HK-2 (cell line): ENCODE measurements at regions not wholly inside any gene's neighbourhood (a gene's known extent, or its start where the extent isn't known, plus 50 kb on each side); places are given as distances from the start of the nearest gene placed in this dataset.
"Not testable (repeated sequence)": the region's sequence is repeated elsewhere in the genome, so short reads cannot be mapped to it uniquely, and the experiment has no call there.

Experiments
- DNase-seq: peaks from one replicate; pipeline ENCODE4 v3.0.0-alpha.2; 2018; ENCODE audit not compliant: unreplicated experiment

DNA sequence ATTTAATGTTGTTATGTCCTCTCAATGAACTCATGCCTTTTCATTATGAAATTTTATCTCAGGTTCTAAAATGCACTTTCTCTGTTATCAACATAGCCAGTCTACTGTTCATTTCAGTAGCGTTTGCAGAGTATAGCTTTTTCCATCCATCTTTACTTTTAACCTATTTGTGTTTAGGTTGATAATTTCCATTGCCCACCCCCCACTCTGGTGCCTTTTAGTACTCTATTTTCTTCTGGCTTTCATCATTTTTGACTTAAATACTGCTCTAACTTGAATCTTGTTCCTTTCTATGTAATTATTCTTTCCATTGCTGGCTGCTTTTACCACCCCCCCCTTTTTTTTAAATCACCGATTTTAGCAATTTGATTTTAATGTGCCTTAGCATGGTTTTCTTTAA is 585.0 kb upstream of the LRATD1 start:
- DNase-seq = no peak

DNA sequence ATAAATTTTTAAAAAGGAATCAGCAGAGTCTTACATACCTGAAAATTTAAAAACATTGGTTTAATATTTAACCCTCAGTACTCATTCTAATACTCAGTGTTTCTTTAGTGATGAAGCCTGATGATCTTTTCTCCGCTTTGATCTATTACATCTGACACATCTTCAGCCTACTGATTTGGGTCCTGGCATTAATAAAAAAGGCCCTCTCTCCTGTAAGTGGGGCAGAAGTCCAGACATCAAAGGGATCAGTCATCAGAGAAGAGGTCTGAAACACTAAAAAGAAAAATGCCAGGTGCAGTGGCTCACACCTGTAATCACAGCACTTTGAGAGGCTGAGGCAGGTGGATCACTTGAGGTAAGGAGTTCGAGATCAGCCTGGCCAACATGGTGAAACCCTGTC is 581.1 kb upstream of the LRATD1 start:
- DNase-seq = no peak

DNA sequence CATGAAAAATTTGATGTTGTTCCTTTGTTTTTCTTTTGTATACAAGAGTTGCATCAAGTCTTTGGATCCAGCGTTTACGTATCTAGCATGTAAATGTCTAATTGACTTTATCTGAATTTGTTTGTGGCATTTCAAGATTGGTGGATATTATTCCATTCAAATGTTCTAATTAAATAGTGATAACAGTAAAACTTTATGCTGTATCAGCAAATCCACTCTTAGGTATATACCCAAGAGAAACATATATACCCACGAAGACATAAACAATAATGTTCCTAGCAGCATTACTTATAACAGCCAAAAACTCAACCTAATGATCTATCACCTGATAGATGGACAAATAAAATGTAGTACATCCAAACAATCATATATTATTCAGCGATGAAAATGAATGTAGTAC is 579.4 kb upstream of the LRATD1 start:
- DNase-seq = no peak

DNA sequence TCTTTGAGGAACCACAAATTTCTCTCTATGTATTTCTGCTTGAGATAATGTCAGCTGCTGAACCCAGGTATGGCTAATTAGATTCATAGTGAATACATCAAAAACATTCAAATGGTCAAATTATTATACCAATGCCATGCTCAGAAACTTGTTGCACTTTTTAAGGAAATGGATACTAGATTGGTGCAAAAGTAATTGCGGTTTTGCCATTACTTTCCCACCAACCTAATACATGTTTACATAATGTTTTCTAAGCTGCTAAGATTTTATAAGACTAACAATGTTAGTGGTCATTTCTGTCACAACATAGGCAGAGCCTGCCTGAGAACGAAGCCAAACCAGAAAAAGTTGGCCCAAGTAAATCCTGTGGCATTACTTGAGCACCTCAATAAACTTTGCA is 568.2 kb upstream of the LRATD1 start:
- DNase-seq = no peak

DNA sequence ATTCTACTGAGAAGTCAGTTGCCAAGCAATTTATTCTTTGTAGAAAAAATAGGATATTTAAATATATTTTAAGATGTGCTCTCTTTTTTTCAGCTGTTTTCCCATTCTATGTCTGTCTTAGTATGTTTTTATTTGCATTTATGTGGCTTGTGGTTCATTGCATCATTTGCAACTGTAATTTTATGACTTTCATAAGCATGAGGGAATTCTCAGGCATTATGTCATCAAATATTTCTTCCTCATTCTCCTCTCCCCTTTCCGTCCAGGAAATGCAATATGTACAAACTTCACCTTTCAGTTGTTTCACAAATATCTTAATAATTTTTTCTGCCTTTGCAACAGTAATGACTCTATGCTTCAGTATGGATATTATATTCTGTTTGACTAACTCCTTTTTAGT is 560.2 kb upstream of the LRATD1 start:
- DNase-seq = no peak

DNA sequence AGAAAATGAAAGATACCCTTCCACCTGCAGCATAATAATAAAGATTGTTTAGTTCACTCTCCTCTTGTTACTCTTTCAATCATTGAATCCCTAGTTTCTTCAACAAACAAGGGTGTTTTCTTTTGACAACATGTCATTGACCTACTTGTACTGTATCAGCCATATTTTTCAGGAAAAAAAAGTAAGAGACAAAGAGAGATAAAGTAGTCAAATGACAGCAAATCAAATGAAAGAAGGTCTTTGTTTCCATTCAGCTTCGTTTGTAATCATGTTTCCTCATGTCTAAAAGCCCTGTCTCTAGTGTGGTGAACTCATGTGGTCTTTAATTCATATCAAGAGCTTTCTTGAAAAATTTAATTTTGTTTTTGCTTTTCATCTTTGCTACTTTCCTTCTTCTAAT is 557.8 kb upstream of the LRATD1 start:
- DNase-seq = no peak

DNA sequence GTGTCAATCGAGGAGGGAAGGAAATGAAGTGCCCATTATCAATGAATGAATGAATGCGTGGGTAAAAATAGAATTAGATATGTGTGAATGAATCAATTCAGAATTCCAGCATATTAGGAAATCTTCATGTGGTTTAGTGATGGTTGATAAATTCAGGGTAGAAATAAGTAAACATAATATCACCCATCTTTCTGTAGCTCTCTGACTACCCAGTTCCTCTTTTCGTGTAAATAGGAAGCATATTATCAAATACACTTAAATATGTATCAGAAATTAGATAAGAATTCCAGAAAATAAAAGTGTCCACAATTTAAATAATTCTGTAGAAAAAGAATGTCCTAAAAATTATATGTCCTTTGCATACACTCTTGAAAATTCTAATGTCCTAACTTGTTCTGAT is 552.9 kb upstream of the LRATD1 start:
- DNase-seq = no peak

DNA sequence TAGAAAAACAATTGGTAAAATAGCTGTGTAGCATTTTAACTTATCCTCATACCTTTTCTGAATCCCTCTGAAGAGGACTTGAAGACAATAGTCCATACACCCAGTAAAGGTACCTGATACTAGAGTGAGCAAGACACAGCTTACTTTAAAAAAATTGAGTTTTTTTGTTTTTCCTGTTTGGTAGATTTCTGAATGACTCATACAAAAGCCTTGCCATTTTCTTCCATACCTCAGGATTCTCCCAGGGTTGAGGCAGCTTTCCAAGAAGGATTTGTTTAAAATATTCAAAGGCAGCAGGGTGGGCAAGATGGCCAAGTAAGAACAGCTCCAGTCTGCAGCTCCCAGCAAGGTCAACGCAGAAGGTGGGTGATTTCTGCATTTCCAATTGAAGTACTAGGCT is 551.0 kb upstream of the LRATD1 start:
- DNase-seq = no peak

DNA sequence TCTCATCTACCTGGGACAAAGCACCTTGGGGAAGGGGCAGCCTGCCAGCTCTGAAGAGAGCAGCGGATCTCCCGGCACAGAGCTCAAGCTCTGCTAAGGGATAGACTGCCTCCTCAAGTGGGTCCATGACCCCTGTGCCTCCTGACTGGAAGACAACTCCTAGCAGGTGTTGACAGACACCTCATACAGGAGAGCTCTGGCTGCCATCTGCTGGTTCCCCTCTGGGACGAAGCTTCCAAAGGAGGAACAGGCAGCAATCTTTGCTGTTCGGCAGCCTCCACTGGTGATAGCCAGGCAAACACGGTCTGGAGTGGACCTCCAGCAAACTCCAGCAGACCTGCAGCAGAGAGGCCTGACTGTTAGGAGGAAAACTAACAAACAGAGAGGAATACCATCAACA is 549.9 kb upstream of the LRATD1 start:
- DNase-seq = no peak

DNA sequence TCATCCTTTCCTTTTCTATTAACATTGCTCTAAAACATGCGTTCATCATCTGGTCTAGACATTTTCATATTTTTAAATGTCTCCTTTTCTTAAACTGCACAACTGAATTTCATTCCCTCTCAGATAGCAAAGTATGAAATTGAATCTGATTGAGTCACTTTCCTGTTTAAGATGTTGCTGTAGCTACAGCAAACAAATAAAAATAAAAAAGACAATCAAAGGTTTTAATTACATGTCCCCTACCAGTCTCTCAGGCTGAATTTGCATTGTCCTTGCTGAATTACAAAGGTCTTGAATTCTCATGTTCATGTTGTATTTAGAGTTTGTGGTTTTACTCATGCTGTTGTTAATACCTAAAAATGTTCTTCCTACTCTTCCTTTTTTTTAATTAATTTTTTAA is 537.9 kb upstream of the LRATD1 start:
- DNase-seq = no peak

DNA sequence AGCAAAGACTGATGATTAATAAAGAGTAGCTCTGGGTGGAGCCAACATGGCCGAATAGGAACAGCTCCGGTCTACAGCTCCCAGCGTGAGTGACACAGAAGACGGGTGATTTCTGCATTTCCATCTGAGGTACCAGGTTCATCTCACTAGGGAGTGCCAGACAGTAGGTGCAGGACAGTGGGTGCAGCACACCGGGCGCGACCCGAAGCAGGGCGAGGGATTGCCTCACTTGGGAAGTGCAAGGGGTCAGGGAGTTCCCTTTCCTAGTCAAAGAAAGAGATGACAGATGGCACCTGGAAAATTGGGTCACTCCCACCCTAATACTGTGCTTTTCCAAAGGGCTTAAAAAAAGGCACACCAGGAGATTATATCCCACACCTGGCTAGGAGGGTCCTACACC is 533.4 kb upstream of the LRATD1 start:
- DNase-seq = not testable (repeated sequence)

DNA sequence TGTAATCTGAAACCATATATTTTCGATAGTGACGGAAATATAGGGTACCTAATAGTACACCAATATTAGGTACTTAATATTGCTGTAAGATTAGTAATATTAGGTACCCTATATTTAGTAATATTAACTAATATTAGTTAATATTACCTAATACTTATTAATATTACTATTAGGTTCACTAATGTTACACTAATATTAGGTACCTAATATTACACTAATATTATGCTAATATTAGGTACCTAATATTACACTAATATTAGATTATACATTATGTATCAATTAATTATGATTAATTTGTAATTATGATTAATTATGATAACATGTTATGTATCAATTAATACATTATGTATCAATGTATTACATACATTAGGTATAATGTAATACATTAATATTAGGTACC is 518.2 kb upstream of the LRATD1 start:
- DNase-seq = no peak

DNA sequence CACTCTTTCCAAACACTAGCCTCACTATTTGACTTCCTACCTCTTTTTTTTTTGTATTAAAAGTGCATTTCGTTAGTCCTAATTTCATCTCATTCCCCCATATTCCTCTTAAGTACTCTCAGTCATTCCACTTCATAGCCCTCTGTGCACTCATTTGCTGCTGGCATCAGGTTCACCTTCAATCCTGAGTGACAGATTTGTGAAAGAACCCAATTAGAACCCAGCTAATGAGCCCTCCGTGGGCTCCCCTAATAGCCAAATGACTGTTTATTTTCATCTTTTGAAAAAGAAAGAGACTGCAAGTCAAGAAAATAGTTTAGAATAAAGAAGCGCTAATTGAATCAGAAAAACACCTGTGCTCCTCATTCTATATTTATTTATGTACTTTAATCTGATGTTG is 512.1 kb upstream of the LRATD1 start:
- DNase-seq = no peak

DNA sequence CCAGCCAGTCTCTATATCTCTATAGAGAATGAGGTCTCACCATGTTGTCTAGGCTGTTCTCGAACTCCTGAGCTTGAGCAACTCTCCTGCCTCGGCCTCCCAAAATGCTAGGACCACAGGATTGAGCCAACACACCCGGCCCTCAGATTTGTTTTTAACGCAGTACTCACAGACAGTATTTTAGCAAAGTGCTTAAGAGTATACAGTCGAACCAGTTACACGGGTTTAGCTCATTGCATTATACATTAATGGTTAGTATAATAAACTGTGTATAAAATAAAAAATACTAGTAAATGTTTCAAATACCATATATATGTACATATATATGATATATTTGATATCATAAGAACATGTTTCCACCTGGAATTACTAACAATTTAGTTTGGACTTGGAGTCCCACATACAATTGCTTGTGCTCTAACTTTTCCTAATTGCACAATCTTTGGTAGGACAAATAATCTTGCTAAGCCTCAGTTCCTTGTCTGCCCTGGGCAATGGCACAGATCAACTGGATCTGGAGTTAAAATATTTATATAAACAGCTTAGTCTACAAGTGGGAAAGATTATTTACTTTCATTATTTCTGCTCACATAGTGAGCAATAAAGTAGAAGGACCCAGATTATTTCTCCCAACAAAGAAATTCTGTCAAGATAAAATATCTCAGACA is 508.9 kb upstream of the LRATD1 start:
- no peak for DNase-seq

DNA sequence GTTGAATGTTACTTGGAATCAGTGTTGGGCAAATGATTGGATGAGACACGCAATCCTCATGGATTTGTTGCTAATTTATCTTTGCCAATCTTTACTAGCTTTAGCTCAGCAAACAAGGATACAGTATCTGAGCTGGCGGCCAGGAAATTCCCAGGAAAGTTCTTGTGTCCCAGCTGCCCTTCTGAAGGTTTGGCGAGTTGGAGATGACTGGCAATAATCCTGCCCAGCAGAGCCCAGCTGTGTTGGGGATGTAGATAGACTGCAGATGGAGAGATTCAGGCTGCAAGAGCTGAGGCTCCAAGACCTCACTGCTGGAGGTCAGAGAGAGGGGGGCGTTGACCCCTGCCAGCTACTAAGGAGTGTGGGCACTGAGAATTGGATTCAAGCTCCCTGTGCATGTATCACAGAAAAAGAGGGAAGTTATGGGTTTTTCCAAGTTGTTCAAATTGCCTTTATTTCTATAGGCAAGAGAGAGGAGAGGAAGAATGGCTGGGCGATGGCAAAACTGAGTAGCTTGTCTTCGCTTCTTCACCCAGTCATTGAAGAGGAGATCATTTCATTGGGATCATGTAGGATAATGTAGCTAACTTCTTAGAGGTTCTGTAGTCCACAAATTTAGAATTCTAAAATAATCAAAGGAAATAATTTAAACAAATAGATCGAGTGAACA is 506.8 kb upstream of the LRATD1 start:
- no peak for DNase-seq

DNA sequence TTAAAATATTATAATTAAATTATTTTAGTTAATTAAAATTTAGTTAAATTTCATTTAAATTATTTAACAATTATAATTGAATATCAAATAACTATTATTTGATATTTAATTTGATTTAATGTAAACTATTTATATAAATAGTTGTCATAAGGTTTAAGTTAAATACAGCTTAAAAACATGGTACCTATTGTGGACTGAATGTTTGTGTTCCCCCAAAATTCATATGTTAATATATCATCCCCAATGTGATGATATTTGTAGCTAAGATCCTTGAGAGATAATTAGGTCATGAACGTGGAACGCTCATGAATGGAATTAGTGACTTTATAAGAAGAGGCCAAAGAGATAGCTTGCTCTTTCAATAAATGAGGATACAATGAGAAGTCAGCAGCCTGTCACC is 505.7 kb upstream of the LRATD1 start:
- no peak for DNase-seq

DNA sequence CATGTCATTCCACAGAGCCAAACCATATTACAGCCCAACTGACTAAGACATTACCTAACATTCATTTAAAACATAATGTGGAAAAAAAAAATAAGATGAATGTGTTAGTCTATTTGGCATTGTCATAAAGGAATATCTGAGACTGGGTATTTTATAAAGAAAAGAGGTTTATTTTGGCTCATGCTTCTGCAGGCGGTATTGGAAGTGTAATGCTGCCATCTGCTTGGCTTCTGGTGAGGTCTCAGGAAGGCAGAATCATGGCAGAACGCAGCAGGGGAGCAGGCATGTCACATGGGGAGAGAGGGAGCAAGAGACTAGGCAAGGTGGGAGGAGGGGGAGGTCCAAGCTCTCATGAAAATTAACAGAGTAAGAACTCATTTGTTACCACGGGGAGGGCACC is 504.8 kb upstream of the LRATD1 start:
- no peak for DNase-seq

DNA sequence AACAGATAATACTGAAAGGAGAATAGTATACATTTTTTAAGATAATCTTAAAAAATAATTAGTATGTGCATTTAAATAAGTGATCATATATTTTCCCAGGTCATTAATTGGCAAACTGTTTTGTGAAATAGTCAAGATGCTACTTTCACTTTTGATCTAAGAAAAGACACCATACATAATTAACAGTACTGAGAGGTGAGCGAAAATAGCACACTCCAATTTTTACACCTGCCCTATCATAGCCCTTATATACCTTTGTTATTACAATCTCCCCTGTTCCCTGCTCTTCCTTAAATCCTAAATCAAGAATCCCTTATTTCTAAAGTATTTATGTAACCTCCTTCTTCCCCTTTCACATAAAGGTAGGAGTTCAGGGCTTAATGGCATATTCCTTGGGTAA is 500.1 kb upstream of the LRATD1 start:
- no peak for DNase-seq

DNA sequence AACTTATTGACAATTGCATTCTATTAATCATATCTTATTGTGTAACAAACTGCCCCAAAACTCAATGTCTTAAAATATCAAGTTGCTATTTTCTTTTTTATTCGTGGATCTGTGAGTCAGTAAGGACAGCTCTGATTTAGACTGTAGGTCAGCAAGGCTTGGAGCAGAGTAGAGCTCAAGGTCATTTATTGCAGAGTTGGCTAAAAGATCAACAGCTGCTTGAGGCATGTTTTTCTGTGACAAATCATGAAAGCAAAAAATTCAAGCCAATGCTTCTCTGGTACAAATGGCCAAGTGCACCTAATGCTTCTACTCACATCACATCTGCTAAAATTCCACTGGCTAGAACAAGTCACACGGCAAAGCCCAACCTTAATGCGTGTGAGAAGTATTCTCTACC is 497.7 kb upstream of the LRATD1 start:
- no peak for DNase-seq

DNA sequence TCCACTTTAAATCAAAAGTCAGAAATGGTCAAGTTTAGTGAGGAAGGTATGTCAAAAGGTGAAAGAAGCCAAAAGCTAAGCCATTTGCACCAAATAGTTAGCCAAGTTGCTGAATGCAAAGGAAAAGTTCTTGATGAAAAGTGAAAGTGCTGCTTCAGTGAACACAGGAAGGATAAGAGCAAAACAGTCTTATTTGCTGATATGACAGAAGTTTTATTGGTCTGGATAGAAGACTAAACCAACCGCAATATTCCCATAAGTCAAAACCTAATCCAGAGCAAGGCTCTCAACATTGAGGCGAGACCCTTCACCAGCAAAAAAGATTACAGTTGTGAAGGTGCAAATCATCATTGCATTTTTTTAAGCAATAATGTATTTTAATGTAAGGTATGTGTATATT is 496.5 kb upstream of the LRATD1 start:
- DNase-seq = no peak

DNA sequence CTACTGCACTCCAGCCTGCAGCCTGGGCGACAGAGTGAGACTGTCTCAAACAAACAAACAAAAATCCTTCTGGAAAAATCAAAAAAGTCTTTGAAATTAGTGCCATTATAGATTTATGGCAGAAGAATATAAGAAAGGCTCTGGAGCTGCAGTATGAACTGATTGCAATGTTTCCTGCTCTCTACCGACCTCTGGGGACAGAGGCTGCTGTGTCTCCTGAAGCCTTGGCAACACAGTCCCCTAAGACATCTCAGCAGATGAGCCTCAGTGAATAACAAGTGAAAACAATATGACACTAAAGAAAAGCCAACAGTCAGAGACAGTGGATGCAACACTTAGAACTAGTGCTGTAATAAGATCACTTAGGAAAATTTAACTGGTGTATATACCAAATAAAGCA is 494.9 kb upstream of the LRATD1 start:
- no peak for DNase-seq

DNA sequence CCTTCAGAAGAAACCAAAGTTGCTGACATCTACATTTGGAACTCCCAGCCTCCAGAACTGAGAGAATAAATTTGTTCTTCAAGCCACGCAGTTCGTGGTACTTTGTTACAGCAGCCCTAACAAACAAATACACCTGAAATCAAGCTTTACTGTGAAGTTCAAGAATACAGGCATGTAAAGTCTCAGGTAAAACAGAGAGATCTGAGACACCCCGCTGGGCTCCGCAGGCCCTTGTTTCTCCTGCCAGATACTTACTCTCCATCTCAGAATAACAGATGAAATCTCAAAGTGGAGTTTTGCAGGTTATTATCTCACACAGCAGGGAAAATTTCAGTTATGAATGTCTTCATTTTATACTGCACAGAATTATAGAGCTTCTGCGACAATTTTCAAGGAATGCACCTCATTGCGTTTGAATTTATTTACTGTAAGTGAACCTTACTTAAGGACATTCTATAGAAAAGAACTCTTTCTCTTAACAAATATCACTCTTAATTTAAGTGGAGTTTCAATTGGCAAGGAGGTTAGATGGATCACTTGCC is 492.4 kb upstream of the LRATD1 start:
- no peak for DNase-seq

DNA sequence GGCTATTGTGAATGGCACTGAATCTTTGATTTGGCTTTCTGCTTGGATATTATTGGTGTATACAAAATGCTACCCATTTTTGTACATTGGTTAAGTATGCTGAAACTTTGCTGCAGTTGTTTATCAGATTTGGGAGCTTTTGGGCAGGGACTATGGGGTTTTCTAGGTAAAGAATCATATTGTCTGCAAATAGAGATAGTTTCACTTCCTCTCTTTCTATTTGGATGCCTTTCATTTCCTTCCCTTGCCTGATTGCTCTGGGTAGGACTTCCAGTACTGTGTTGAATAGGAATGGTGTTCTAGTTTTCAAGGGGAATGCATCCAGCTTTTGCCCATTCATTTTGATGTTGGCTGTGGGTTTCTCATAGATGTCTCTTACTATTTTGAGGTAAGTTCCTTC is 489.1 kb upstream of the LRATD1 start:
- no peak for DNase-seq

DNA sequence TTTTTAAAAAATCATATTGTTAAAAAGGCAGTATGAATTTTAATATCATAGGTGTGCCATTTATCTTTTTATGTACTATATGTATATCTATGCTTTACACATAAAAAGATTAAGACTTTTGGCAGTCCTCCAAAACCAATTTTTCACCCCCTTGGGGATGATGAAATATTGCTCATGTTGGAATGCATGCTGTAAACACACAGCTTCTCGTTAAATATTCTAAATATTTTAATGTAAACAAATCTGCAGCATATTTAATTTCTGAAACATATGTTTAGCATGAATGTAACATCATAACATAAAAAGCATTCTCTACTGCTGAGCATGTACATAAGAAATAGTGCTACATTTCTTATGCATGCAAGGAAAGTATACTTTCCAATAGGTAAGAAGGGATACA is 484.3 kb upstream of the LRATD1 start:
- DNase-seq = no peak
